HG02885 (cell line): ENCODE measurements at regions not wholly inside any gene's neighbourhood (a gene's known extent, or its start where the extent isn't known, plus 50 kb on each side); places are given as distances from the start of the nearest gene placed in this dataset.

Experiments used
- ATAC-seq: cut with Tn5 transposase; IDR thresholded peaks from one replicate; pipeline ENCODE4 v1.9.1; 2021; ENCODE audit warnings: mild to moderate bottlenecking; ENCODE audit not compliant: unreplicated experiment, poor library complexity

DNA sequence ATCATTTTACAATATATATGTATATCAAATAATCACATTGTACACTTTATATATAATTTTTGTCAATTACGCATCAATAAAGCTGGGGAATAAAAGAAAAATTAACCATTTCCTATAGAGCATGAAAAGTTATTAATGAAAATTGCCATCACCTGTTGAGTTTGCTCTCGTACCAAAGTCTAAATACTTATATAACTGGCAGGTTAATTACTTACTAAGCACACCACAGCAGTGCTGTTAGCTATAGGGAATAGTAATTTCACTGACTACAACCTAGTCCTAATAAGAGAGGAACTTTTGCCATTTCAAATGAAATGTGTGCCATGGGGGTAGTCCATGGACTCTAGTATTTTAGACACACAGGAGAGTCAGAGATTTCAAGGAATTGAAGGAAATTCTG, 176.9 kb upstream of the COL1A2 start:
- ATAC-seq, result no peak

GRCh38 chr7:94222516-94222915, 172.2 kb upstream of the COL1A2 start:
- ATAC-seq, result no peak

- ATAC-seq, result peak; percentile 72
These were observed 171.2 kb upstream of the COL1A2 start for GRCh38 chr7:94223375-94224084.

DNA sequence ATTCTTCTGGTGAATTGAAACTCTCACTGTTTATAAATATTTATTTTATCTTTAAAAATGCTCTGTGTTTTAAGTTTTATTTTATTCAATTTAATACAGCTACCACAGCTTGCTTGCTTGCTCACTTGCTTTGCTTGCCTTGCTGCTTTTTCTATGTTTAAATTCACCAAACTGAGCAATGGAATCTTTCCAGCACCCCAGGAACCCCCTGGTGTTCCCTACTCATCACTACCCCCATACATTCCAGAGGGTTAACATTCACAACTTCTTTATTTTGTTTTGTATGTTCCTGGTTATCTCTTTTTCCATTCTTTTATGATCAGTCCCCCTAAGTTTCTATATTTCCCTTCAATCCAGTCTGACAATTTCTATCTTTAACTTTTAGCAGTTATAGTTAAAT, 166.5 kb upstream of the COL1A2 start:
- no peak for ATAC-seq

DNA sequence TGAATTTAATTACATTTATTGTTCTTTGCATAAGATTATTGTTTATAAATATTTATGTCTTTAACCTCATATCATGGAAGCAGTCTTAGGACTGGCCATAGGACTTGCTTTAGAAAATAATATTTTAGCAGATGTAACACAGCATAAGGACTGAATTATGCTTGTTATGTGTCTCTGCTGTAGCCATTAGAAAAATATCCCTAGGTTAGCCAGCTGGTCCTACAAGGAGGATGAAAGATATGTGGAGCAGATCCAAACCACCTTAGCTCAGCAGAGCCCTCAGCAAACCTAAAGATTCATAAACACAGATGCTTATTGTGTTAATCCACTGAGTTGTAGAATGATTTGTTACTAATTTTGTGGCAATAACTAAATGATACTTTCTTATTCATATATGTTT, 166.0 kb upstream of the COL1A2 start:
- ATAC-seq, result no peak

GRCh38 chr7:94231305-94231704, 163.4 kb upstream of the COL1A2 start:
- ATAC-seq, result no peak

DNA sequence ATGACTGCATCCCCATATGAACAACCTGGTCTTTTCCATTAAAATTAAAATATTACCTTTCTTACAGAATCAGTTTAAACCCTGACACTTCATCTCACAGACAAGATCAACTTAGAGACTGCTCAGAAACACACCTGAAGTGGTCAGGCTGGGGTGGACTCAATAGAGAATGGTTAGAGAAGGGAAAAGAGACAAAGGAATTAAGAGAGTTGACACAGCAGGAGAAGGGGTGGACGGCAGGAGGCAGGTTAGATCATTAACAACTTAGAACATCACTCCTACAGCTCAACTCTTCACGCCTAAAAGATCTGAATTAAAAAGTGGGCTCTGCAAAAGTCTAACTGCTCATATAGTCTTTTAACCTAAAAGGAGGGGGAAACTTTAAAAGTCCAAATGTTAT, 157.7 kb upstream of the COL1A2 start:
- ATAC-seq, result no peak

GRCh38 chr7:94237417-94237816, 157.3 kb upstream of the COL1A2 start:
- no peak for ATAC-seq

GRCh38 chr7:94239661-94240234, 154.9 kb upstream of the COL1A2 start:
- ATAC-seq, result no peak

GRCh38 chr7:94240902-94241301, 153.8 kb upstream of the COL1A2 start:
- ATAC-seq, result no peak

DNA sequence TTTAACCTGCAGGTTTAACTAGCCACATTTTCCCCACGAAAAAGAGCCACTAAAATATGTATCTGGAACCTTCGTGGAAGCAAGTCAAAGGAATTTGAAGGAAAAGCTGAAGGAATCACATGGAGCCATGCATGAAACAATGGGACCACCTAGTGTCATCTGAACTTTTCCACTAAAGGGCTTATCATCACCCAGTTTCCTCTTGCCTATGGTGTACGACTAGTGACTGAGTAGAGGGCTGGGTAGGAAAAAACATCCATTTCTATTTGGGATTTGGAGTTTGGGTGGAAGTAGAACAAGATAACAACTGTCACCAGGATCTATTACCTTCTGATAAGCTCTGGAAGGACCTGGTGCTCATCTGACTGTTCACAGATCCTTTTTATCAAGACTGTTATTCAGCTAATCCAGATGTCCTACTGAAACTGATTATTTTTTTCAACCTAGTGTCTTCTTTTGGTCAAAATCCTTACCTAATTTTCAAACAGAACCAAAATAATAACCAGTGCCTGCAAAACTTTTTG, 153.2 kb upstream of the COL1A2 start:
- ATAC-seq, result no peak

GRCh38 chr7:94243066-94243711, 151.5 kb upstream of the COL1A2 start:
- ATAC-seq, result no peak

DNA sequence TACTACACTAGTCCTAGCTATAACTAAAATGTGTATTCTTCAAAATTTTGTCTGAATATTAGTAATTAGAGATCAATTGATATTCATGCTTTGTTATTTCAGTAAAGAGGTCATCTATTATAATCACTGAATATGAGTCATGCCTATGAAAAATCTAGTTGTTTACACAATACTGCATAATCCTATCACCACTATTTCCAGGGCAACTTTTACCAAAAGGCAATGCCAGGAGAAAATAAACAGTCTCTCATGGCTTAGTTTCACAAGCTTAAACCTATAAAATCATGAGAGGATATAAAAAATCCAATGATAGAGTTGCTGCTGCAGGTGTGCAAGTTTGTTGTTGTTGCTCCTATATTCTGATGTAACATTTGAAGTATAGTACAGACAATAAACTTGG, 149.9 kb upstream of the COL1A2 start:
- ATAC-seq, result no peak

- no peak for ATAC-seq
These were observed 149.2 kb upstream of the COL1A2 start for GRCh38 chr7:94245500-94245899.

DNA sequence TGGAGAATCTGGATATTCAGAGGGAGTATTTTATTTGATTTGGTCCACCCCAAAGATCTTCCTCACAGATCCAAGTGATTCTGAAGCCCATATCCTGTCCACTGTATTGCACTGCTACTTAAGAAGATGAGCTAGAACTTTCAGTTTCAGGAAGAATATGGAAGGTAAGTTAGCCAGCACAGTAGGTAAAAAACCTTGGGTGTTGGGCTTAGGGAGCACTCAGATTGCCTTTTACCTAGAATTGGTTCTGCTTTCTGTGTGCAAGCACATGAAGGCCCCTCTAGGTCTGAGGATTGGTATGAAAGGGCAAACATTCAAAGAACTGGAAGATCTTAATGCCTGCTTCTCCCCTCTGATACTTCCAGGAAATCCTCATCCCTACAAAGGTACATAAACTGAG, 146.7 kb upstream of the COL1A2 start:
- ATAC-seq, result no peak

DNA sequence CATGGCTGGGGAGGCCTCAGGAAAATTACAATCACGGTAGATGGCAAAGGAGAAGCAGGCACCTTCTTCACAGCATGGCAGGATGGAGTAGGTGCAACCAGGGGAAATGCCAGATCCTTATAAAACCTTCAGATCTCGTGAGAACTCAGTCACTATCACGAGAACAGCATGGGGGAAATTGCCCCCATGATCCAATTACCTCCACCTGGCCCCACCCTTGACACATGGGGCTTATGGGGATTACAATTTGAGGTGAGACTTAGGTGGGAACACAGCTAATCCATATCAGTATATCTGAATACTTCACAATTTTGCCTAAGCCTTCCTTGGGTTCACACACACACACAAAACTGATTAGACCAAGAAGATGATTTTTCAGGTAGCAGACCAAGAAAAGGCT, 145.1 kb upstream of the COL1A2 start:
- no peak for ATAC-seq

DNA sequence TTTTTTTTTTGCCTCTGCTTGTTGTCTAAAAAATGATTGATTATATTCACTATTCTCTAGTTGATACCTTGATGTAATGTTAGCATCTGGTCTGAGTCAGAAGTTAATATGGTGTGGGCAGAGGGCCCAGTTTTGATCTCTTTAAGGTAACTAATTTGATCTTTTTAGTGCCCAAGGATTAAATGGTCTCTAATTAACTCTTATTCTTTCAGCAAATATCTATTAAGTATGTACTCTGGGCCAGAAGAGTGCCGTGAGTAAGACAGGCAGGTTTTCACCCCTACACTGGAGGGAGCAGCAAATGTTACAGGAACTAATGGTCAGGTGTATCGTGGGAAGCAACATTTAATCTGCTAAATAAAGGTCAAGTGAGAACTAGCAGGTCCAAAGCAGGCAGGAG, 144.6 kb upstream of the COL1A2 start:
- no peak for ATAC-seq

DNA sequence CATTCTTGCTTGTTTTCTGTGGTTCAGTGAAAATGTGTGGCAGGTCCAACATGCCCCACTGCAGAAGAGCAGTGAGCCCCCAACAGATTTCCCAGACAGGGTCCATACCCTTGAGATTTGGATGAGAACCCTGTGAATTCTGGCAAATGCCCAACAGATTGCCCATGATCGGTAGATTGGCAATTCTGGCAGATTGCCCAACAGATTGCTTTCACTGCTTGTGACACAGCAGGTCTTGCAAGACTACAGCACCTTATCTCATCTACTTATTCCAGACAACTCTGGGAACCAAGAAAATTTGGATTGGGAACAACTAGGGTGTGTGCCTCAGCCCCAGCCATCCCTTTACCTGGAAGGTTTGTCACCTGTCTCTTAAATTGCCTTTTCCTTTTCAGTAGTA, 143.7 kb upstream of the COL1A2 start:
- ATAC-seq, result no peak

- no peak for ATAC-seq
These were observed 142.6 kb upstream of the COL1A2 start for GRCh38 chr7:94252124-94252523.

GRCh38 chr7:94252971-94253370, 141.7 kb upstream of the COL1A2 start:
- ATAC-seq, result no peak

- no peak for ATAC-seq
These were observed 141.0 kb upstream of the COL1A2 start for GRCh38 chr7:94253686-94254085.
